Endodermal cell (in vitro differentiated cells): ENCODE measurements at regions not wholly inside any gene's neighbourhood (a gene's known extent, or its start where the extent isn't known, plus 50 kb on each side); places are given as distances from the start of the nearest gene placed in this dataset.

Source experiments
- DNase-seq: peaks from one replicate; pipeline ENCODE4 v3.0.0-alpha.2; 2017
- H3K27ac ChIP-seq: 2 replicates; pipeline ENCODE4 v1.5.1; 2013; ENCODE audit warnings: mild to moderate bottlenecking, low read depth, low read length, moderate library complexity
- H3K27me3 ChIP-seq: 2 replicates; pipeline ENCODE4 v1.6.1; 2013; ENCODE audit warnings: mild to moderate bottlenecking, low read length, moderate library complexity; ENCODE audit not compliant: insufficient read depth, control insufficient read depth, poor library complexity, severe bottlenecking
- H3K36me3 ChIP-seq: 2 replicates; pipeline ENCODE4 v1.7.0; 2013; ENCODE audit warnings: mild to moderate bottlenecking, low read length, moderate library complexity; ENCODE audit not compliant: control insufficient read depth, insufficient read depth
- H3K4me1 ChIP-seq: one replicate; pipeline ENCODE4 v1.7.0; 2013; ENCODE audit warnings: low read length; ENCODE audit not compliant: control insufficient read depth, insufficient read depth
- H3K4me3 ChIP-seq: 2 replicates; pipeline ENCODE4 v1.5.1; 2013; ENCODE audit warnings: mild to moderate bottlenecking, low read length, moderate library complexity
- H3K9ac ChIP-seq: 2 replicates; pipeline ENCODE4 v1.6.1; 2013; ENCODE audit warnings: mild to moderate bottlenecking, low read length, moderate library complexity; ENCODE audit not compliant: poor library complexity, severe bottlenecking; ENCODE audit errors: extremely low read depth
- H3K9me3 ChIP-seq: 2 replicates; pipeline ENCODE4 v1.6.1; 2013; ENCODE audit warnings: mild to moderate bottlenecking, low read length, moderate library complexity; ENCODE audit not compliant: control insufficient read depth
- H3K27ac Mint-ChIP-seq: 2 replicates; pipeline ENCODE4 v1.8.0; 2020; ENCODE audit warnings: mixed read lengths
- H3K27me3 Mint-ChIP-seq: 2 replicates; pipeline ENCODE4 v1.8.0; 2021; ENCODE audit warnings: mild to moderate bottlenecking, mixed read lengths; ENCODE audit not compliant: insufficient read depth
- H3K36me3 Mint-ChIP-seq: 2 replicates; pipeline ENCODE4 v1.8.0; 2020; ENCODE audit warnings: low read depth, mixed read lengths
- H3K4me1 Mint-ChIP-seq: 2 replicates; pipeline ENCODE4 v1.8.0; 2020; ENCODE audit warnings: mixed read lengths
- H3K4me3 Mint-ChIP-seq: 2 replicates; pipeline ENCODE4 v1.8.0; 2020; ENCODE audit warnings: mild to moderate bottlenecking, moderate library complexity, mixed read lengths
- H3K9me3 Mint-ChIP-seq: 2 replicates; pipeline ENCODE4 v1.8.0; 2020; ENCODE audit warnings: mild to moderate bottlenecking, mixed read lengths
- WGBS, 2 experiments: methylation state at CpG; one replicate each; pipeline versions ENCODE4 v1.1.5 to v1.1.7; 2013; ENCODE audit warnings: missing lambda C conversion rate in 2 of 2, mixed read lengths in 1 of 2; ENCODE audit not compliant: insufficient coverage in 1 of 2, insufficient read length in 1 of 2; 5-methylcytosine and 5-hydroxymethylcytosine counted together
- TF ChIP-seq, protein P1 (sequence below): fragments of 200-600 bp; sonication (generic); conservative IDR thresholded peaks from 2 replicates; pipeline ENCODE4 v1.5.0; 2021; ENCODE audit warnings: antibody characterized with exemption, mild to moderate bottlenecking

DNA sequence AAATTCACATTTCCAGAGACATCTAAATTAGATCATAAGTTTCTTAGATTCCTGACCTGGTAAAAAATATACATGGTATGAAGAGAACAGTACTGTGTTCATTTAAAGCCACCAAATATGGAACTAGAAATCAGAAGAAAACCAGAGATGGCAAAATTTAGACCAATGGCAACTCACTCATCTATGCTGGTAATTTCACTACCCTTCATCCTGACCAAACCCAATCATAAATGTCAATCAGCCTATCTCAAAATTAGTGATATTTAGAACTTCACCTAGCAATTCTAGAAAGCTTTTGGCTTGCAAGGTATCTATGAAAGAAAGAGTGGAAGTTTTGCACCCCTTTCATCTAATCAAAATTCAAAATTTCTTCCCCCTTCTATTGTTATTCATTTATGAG, 107.7 kb downstream of the NIBAN1 start:
- Histone ChIP-seq H3K27me3 (no peaks in the 10 kb centered on the region), H3K4me3 (no peak overlapping the region), H3K27ac (no peak overlapping the region), H3K9ac (no peak overlapping the region), H3K36me3 (no peaks in the 10 kb centered on the region), H3K9me3 (no peaks in the 10 kb centered on the region), H3K4me1 (peaks cover 8% of the 10 kb centered on the region)
- Mint-ChIP-seq H3K4me1 (peaks cover 47% of the 10 kb centered on the region), H3K36me3 (peaks cover 2% of the 10 kb centered on the region), H3K9me3 (peaks cover 2% of the 10 kb centered on the region), H3K4me3 (no peak overlapping the region), H3K27ac (no peak overlapping the region), H3K27me3 (no peaks in the 10 kb centered on the region)
- TF ChIP-seq, protein P1, sequence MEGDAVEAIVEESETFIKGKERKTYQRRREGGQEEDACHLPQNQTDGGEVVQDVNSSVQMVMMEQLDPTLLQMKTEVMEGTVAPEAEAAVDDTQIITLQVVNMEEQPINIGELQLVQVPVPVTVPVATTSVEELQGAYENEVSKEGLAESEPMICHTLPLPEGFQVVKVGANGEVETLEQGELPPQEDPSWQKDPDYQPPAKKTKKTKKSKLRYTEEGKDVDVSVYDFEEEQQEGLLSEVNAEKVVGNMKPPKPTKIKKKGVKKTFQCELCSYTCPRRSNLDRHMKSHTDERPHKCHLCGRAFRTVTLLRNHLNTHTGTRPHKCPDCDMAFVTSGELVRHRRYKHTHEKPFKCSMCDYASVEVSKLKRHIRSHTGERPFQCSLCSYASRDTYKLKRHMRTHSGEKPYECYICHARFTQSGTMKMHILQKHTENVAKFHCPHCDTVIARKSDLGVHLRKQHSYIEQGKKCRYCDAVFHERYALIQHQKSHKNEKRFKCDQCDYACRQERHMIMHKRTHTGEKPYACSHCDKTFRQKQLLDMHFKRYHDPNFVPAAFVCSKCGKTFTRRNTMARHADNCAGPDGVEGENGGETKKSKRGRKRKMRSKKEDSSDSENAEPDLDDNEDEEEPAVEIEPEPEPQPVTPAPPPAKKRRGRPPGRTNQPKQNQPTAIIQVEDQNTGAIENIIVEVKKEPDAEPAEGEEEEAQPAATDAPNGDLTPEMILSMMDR, result no peak
- no peak for DNase-seq

DNA sequence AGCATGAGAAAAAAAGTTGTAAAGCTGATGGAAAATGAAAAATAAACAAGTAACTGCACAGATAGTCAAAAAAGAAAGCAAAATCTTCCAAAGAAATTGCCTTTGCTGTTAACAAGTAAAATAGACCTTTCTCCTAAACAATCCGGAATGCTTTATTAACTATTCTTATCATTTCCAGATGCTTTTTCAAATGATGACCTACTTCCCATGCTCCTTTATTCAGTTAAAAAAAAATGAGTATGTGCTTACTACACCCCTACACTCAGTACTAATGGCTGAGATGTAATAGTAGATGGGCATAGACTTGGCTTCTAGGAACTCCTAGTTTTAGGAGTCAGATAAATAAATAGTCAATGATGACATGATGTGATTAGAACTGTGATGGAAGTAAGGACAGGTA, 108.5 kb downstream of the NIBAN1 start:
- DNase-seq, result no peak
- TF ChIP-seq, protein P1, result no peak
- H3K36me3 Mint-ChIP-seq, result peaks cover 2% of the 10 kb centered on the region
- H3K4me3 Mint-ChIP-seq, result no peak overlapping the region
- H3K27ac ChIP-seq, result no peak overlapping the region
- no peaks in the 10 kb centered on the region for H3K9me3 ChIP-seq
- no peaks in the 10 kb centered on the region for H3K36me3 ChIP-seq
- peaks cover 2% of the 10 kb centered on the region for H3K9me3 Mint-ChIP-seq
- H3K27ac Mint-ChIP-seq, result no peak overlapping the region
- 80 to 96% methylated on average over 1 of the region's 1 CpG for WGBS, 2 experiments
- no peaks in the 10 kb centered on the region for H3K27me3 Mint-ChIP-seq
- H3K4me1 Mint-ChIP-seq, result peaks cover 49% of the 10 kb centered on the region
- no peak overlapping the region for H3K4me3 ChIP-seq
- H3K4me1 ChIP-seq, result peaks cover 11% of the 10 kb centered on the region
- no peaks in the 10 kb centered on the region for H3K27me3 ChIP-seq
- no peak overlapping the region for H3K9ac ChIP-seq

DNA sequence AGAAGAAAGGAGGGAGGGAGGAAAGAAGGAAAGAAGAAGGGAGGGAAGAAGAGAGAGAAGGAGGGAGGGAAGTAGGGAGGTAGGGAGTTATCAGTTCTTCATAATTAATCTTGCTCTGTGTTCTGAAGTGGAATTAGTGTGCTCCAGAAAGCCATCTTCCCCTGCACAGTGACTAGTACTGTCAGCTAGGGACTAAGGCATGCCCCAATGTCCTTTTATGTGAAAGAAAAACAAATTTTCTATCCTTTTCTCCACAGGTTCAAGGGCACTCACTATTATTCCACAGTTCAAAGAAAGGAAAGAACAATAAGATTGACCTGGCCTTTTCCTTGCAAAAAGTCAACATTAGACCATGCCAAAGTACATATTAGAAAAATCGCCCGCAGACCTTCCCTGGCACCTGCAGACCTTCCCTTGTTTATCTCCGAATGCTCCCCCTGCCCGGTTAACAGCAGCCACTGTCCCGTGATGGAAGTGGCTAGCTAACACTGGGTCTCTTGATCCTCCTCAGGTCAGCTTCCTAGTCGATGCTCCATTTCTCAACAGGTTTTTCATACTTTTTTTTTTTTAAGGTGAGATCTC, 107.2 kb upstream of the EDEM3 start:
- Mint-ChIP-seq H3K27ac (no peak overlapping the region), H3K4me3 (no peak overlapping the region), H3K36me3 (peaks cover 2% of the 10 kb centered on the region), H3K9me3 (peaks cover 2% of the 10 kb centered on the region), H3K4me1 (peaks cover 39% of the 10 kb centered on the region), H3K27me3 (no peaks in the 10 kb centered on the region)
- no peaks in the 10 kb centered on the region for H3K27me3 ChIP-seq
- no peak overlapping the region for H3K9ac ChIP-seq
- no peaks in the 10 kb centered on the region for H3K36me3 ChIP-seq
- H3K4me3 ChIP-seq, result no peak overlapping the region
- DNase-seq, result no peak
- 93 to 94% methylated on average over 6 of the region's 6 CpGs for WGBS, 2 experiments
- H3K4me1 ChIP-seq, result peaks cover 8% of the 10 kb centered on the region
- H3K27ac ChIP-seq, result no peak overlapping the region
- H3K9me3 ChIP-seq, result no peaks in the 10 kb centered on the region
- TF ChIP-seq, protein P1, result no peak
